ENCODE measurements at regions not wholly inside any gene's neighbourhood (a gene's known extent, or its start where the extent isn't known, plus 50 kb on each side); places are given as distances from the start of the nearest gene placed in this dataset.

DNA sequence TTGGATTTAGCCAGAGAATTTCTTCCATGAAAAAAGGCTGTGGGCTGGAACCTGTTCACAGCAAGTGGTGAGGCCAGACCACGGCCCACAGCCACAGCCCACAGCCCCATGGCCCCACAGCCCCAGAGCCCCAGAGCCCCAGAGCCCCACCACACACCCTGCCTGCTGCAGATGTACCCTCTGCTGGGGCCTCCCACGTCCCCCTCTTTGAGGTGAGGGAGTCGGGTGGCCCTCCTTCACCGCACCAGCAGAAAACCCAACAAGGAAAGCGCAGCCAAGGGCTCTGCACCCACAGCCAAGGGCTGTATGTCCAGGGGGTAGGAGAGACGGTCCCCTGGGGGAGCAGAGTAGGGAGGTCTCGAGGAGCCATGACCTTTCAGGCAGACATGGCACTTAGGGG, 327.5 kb upstream of the DIO3 start:
- no peak overlapping the region for H3K4me3 ChIP-seq (ENCODE audit: insufficient read depth, low read depth, low read length)
- peak; percentile 43 for DNase-seq
- no peaks in the 10 kb centered on the region for H3K36me3 ChIP-seq (replicated peaks; ENCODE audit: control insufficient read depth, insufficient read depth, low read length)
- H3K27me3 ChIP-seq (ENCODE audit: control insufficient read depth, insufficient read depth, low read length), result no peaks in the 10 kb centered on the region

DNA sequence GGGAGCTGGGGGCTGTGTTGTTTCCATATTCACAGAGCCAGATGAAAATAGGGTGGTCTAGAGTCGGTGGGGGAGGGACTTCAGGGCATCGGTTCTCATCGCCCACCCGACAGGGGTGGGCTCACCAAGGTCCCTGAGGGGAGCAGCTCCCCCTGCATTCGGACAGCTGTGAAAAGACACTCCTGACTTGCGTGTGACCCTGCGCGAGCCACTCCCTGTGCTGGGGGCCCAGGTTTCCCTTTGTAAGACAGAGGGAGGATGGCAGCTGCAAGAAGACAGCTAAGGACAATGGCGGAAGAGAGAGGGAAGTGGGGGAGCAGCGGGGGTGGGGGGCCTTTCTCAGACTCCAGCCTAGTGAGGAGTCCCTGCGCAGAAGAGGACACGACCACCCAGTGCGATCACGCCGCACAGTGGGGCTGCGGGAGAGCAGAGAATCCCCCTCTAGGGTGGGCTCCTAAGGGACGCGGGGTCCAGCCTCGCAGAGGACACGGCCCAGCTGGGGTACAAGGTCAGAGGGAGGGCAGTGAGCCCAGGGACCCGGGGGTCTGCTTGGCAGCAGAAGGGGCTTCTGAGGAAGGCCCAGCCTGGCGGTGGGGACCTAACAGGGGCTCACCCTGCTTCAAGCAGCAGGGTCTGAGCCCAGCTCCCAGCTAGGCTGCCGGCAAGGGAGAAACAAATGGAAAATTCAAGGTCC, 326.9 kb upstream of the DIO3 start:
- peak; percentile 49 for DNase-seq
- Histone ChIP-seq H3K36me3 (replicated peaks; ENCODE audit: control insufficient read depth, insufficient read depth, low read length) (no peaks in the 10 kb centered on the region), H3K4me3 (ENCODE audit: insufficient read depth, low read depth, low read length) (no peak overlapping the region), H3K27me3 (ENCODE audit: control insufficient read depth, insufficient read depth, low read length) (no peaks in the 10 kb centered on the region)

DNA sequence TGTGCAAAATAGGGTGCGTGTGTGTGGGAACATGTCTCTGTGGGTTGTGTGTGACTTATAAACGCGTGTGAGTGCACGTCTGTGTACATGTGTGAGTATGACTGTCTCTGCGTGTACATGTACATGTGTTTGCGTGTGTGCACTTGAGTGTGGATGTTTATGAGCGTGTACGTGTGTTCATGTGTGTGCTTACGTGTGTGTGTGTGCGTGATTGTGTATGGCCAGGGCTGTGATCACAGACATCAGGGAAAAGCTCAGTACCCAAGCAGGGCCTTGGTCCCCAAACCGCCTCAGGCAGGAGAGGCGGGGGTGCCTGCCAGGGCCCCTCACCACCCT, 326.3 kb upstream of the DIO3 start:
- Histone ChIP-seq H3K4me3 (ENCODE audit: insufficient read depth, low read depth, low read length) (no peak overlapping the region), H3K27me3 (ENCODE audit: control insufficient read depth, insufficient read depth, low read length) (no peaks in the 10 kb centered on the region), H3K36me3 (replicated peaks; ENCODE audit: control insufficient read depth, insufficient read depth, low read length) (no peaks in the 10 kb centered on the region)

DNA sequence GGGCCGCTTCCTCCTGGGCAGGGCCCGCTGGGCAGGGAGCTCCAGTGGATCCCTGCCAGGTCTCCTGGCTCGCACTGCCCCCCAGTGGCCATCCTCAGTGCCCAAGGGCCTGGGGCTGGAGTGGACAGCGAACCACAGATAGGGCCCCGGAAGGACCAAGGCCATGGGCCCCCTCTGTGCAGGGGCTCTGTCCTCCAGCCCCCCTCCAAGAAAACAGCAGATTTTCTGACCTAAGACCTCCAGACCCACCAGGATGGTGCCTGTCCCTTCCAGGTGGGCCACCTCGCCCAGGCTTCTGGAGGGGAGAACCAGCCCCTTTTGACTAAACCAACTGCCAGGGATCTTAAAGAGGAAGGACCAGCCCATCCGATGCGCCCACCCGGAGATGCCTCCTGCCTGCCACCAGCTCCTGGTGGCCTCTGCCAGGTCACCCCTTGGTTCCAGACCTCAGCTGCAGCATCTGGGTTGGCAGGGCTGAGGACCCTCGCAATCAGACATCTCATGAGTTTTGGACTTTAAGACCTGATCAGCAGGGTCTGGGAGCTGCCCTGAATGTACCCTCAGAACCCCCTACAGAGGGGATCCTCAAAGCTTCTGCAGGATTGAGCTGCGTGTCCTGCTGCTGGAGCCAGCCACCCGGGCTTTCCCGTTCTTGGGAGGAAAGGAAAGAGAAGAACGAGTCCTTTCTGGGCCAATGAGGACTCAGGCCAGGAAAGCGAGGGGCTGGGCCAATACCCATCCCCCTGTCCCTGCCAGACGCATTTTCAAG, 325.8 kb upstream of the DIO3 start:
- DNase-seq, result peak; percentile 95
- Histone ChIP-seq H3K27me3 (ENCODE audit: control insufficient read depth, insufficient read depth, low read length) (no peaks in the 10 kb centered on the region), H3K36me3 (replicated peaks; ENCODE audit: control insufficient read depth, insufficient read depth, low read length) (no peaks in the 10 kb centered on the region), H3K4me3 (ENCODE audit: insufficient read depth, low read depth, low read length) (no peak overlapping the region)

More for the DNA sequence above, 326.3 kb upstream of the DIO3 start:
- no peak for DNase-seq

DNA sequence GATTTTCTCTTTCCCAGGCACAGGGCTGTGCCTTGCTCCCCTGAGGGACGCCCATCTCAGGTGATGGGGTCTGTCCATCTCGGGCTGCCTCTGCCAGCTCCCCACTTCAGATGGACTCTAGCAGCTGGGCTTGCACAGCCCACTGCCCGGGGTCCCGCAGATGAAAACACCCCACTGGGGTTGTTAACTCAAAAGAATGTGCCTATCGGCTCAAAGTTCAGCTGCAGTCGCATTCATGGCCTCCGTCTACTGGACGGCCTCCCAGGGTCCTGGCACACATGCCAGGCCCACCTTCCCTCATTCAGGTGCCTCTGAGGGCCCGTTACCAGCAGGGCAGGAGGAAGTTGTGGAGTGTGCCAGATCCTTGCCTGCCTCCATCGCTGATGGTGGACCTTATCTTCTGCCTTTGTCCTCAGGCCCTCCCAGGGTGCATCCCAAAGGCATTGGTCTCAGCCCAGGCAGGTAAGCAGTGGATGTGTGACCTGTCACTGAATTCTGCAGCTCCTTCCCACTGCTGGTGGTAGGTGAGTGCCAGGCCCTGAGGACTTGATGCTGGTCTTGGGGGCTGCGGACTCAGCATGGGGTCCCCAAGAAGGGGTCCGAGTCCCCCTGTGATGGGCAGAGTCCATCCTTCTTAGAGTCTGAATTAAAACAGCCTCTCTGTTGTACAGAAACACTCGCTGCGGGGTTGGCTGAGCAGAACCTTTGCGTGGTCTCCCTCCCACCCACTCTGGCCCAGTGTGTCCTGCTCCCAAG, 324.6 kb upstream of the DIO3 start:
- no peak overlapping the region for H3K4me3 ChIP-seq (ENCODE audit: insufficient read depth, low read depth, low read length)
- H3K36me3 ChIP-seq (replicated peaks; ENCODE audit: control insufficient read depth, insufficient read depth, low read length), result no peaks in the 10 kb centered on the region
- DNase-seq, result peak; percentile 24
- no peaks in the 10 kb centered on the region for H3K27me3 ChIP-seq (ENCODE audit: control insufficient read depth, insufficient read depth, low read length)

DNA sequence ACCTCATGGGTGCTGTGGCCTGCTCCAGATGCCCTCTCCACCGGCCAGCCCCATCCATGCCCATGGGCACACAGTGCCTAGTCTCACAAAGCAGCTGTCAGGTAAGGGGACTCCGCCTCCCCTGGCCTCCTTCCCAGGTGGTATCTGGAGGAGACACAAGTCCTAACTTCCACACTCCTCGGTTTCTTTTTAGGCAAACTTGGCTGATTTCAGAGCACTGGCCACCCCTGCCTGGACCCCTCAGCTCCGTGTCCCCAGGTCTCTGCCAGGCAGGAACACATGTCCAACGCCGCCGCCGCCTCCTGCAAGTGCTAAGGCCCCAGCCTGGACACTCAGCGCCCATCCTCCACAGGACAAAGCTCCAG, 324.1 kb upstream of the DIO3 start:
- Histone ChIP-seq H3K4me3 (ENCODE audit: insufficient read depth, low read depth, low read length) (no peak overlapping the region), H3K27me3 (ENCODE audit: control insufficient read depth, insufficient read depth, low read length) (no peaks in the 10 kb centered on the region), H3K36me3 (replicated peaks; ENCODE audit: control insufficient read depth, insufficient read depth, low read length) (no peaks in the 10 kb centered on the region)
- DNase-seq, result no peak

DNA sequence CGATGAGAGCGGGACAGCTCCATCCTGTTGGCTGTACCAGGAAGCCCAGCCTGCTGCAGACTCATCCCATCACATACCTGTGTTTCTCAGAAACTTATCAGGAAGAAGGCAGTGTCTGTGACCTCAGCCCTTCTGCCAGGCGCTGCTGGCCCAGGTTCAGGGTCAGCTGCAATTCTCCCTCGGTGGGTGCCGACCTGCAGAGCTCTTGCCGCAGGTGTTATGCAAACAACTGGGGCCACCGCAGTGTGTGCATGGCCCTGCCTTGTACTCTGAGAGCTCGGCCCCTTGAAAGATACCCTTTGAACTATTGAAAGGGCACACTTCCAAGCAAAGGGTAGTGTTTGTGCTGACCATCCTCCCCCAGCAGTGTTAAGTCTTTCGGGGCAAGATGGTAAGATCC, 322.2 kb upstream of the DIO3 start:
- no peak overlapping the region for H3K4me3 ChIP-seq (ENCODE audit: insufficient read depth, low read depth, low read length)
- no peaks in the 10 kb centered on the region for H3K36me3 ChIP-seq (replicated peaks; ENCODE audit: control insufficient read depth, insufficient read depth, low read length)
- DNase-seq, result peak; percentile 35
- H3K27me3 ChIP-seq (ENCODE audit: control insufficient read depth, insufficient read depth, low read length), result no peaks in the 10 kb centered on the region

DNA sequence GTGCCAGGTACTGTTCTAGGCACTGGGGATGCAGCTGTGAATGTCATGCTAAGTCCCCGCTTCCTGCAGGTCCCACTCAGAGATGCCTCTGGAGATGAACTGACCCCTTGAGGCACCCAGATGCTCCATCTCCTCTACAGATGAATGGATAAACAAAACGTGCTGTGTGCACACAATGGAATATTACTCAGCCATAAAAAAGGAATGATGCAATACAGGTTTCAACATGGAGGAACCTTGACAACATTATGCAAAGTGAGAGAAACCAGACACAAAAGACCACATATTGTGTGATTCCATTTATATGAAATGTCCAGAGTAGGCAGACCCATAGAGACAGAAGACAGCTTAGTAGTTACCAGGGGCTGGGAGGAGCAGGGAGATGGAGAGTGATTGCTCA, 320.1 kb upstream of the DIO3 start:
- H3K4me3 ChIP-seq (ENCODE audit: insufficient read depth, low read depth, low read length), result no peak overlapping the region
- H3K36me3 ChIP-seq (replicated peaks; ENCODE audit: control insufficient read depth, insufficient read depth, low read length), result no peaks in the 10 kb centered on the region
- DNase-seq, result no peak
- no peaks in the 10 kb centered on the region for H3K27me3 ChIP-seq (ENCODE audit: control insufficient read depth, insufficient read depth, low read length)

DNA sequence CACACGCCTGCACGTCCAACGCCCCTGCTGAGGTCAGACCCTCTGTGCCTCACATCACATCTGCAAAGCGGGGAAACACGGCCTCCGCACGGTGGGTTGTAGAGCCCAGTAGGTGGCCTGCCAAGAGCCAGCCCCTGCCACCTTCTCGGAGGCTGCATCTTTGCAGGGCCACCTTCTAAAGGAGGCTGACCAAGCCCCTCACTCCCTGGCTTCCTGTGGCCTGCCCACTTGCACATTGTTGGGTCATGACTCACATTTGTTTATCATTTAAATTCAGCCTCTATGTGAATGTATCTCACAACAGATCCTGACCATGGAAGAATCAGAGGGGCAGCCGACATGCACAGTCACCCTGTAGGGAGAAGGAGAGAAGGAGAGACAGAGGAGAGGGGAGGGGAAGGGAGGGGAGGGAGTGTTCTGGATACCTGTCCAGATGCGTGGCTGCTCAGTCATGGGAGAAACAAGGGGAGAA, 319.5 kb upstream of the DIO3 start:
- DNase-seq, result peak; percentile 76
- Histone ChIP-seq H3K36me3 (replicated peaks; ENCODE audit: control insufficient read depth, insufficient read depth, low read length) (no peaks in the 10 kb centered on the region), H3K27me3 (ENCODE audit: control insufficient read depth, insufficient read depth, low read length) (no peaks in the 10 kb centered on the region), H3K4me3 (ENCODE audit: insufficient read depth, low read depth, low read length) (no peak overlapping the region)

DNA sequence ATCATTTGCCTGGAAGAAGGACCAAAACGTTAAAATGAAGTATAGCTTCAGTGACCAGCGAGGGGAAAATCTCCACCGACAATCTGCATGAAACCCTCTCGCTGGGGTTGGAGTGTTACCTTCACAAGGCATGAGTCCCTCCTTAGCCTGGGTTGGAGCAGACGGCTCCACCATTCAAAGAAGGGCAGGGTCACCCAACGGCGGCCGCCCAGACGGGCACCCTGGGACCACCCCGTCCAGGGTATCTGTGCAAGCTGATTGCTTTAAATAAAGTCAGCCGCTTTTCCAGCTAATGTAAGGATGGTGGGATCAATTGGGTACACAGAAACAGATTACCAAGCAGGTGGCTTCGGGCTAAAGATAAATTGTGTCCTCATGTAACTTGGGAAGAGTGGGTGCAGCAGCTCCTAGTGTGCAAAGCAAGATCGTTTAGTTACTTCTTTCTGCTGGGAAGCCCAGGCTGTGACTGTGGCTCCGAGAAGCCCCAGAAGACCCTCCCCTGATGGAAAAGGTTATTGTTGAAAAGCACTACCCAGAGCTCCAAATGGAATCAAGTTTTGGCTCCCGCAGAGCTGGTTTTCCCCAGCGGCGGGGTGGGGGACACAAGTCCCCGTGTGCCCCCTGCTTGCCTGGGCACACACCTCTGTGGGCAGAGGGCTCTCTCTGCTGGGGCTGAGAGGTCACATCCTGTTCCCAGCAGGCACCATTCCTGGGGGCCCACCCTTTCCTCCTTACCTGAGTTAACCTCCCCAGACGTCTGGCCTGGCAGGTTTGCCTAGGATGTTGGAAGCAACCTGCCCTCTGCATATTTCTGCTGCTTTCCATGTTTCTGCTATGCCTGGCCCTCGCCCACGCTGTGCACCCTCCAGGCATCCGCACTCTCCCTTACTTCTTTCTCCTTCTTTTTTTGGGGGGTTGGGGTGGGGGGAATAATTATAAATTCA, 318.6 kb upstream of the DIO3 start:
- peak; percentile 52 for DNase-seq
- Histone ChIP-seq H3K4me3 (ENCODE audit: insufficient read depth, low read depth, low read length) (no peak overlapping the region), H3K27me3 (ENCODE audit: control insufficient read depth, insufficient read depth, low read length) (no peaks in the 10 kb centered on the region), H3K36me3 (replicated peaks; ENCODE audit: control insufficient read depth, insufficient read depth, low read length) (no peaks in the 10 kb centered on the region)

DNA sequence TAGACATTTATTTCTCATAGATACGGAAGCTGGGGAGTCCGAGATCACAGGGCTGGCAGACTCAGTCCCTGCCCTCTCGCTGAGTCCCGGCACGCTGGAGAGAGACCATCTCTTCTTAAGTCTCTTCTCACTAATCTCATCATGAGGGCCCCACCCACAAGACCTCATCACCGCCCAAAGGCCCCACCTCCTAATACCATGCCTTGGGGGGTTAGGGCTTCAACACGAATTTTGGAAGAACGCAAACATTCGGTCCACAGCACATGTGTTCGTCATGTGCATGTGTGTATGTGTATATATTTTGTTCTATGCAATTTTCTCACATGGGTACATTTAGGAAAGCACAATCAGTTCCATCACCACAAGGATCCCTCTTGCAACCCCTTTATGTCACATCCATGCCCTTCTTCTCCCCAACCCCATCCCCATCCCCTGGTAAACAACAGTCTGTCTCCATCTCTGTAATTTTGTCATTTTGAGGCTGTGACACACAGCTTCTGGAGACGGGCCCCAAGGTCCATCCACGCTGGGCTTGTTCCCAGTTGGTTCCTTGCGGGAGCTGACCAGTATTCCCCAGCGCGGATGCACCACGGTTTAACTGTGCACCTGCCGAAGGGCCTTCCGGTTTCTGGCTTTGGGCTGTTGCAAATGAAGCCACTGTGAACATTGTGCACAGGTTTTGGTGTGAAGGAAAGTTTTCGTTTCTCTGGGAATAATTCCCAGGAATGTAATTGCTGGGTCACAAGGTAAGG, 317.5 kb upstream of the DIO3 start:
- H3K36me3 ChIP-seq (replicated peaks; ENCODE audit: control insufficient read depth, insufficient read depth, low read length), result no peaks in the 10 kb centered on the region
- peak; percentile 20 for DNase-seq
- H3K4me3 ChIP-seq (ENCODE audit: insufficient read depth, low read depth, low read length), result no peak overlapping the region
- no peaks in the 10 kb centered on the region for H3K27me3 ChIP-seq (ENCODE audit: control insufficient read depth, insufficient read depth, low read length)

DNA sequence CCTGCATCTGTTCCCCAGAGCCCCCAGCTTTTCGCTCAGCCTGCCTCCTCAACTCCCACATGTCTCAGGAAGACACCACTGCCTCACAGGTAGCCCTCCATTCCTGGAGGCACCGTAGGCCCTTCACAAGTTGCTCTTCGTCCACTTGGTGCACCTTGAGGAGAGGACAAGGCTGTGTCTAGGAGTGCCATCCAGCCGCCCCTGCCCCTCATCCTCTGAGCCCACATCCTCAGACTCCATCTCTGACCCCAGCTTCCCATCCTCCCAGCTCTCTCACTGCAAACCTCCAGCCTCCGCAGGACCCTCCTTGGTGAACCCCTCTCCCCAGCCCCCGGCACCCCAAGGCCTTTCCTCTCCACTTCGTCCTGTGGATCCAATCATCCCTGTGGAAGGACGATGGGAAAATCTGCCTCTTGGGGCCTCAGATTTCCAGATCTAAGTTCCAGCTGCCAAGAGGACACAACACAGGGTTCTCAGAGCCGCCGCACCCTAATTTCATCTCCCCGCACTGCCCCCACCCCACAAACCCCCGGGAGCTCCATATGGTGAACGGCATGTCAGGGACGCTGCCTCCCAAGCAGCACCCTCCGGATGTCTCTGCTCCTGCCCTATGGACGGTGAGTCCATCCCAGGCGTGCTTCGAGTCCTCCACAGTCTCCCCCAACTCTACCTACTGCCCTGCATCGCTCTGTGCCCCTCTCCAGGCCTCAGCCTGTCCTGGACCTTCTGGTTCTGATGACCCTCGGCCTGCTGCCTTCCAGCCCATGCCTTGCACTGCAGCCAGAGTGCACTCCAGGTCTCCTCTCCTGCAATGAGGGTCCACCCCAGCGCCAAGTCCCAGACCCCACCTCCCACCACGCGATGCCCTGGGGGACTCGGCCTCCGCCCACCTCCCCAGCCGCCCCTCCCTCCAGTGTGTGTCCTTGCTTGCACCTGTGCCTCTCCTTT, 314.1 kb upstream of the DIO3 start:
- no peaks in the 10 kb centered on the region for H3K36me3 ChIP-seq (replicated peaks; ENCODE audit: control insufficient read depth, insufficient read depth, low read length)
- peak; percentile 39 for DNase-seq
- no peaks in the 10 kb centered on the region for H3K27me3 ChIP-seq (ENCODE audit: control insufficient read depth, insufficient read depth, low read length)
- H3K4me3 ChIP-seq (ENCODE audit: insufficient read depth, low read depth, low read length), result no peak overlapping the region
